ENCODE measurements at regions not wholly inside any gene's neighbourhood (a gene's known extent, or its start where the extent isn't known, plus 50 kb on each side); places are given as distances from the start of the nearest gene placed in this dataset.

DNA sequence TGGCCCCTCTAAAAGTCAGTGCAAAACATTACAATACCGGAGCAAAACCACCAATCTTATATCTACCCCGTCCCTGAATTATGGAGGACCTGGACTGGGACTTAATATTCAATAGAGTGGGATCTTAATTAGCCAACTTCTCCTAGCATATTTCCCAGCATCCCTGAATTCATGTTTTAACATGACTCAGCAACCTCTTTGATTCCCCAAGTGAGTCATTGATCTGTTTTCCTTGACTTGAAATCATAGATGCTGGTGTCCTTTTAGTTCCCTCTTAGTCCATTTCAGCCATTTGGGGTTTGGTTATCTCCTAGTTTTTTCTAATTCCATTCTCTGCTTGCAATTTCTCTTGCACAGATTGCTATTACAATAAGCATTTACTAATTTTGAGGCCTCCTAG lies 677.7 kb upstream of the CELF4 start:
- no peak overlapping the region for H3K4me3 ChIP-seq
- H3K4me1 ChIP-seq = no peaks in the 10 kb centered on the region
- DNase-seq (ENCODE audit: low spot score in 2 of 2) = no peak
- no peaks in the 10 kb centered on the region for H3K36me3 ChIP-seq
- H3K9me3 ChIP-seq = no peaks in the 10 kb centered on the region
- no peaks in the 10 kb centered on the region for H3K27me3 ChIP-seq
- no peak overlapping the region for H3K27ac ChIP-seq
- TF ChIP-seq POLR2AphosphoS5 (IDR thresholded peaks at IDR 0.05) (no peak), POLR2A (IDR thresholded peaks at IDR 0.05) (no peak)
- intact Hi-C loops (cut with DNase I; ENCODE audit: low total_unique reads) = no loop called here

DNA sequence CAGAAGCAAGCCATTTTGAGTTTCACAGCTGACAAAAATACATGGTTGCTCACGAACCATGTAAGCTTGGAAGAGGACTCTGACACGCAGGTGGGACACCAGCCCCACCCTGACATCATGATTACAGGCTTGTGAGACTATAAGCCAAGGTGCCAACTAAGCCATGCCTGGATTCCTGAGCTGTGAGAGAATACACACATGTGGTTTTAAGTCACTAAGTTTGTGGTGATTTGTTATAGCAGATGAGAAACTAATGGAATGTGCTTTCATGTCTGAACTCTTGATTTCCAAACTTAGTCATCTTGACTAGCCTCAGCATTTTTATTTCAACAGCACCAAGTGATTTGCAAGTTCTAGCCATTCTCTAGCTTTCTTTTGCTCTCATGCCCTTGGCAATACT lies 676.1 kb upstream of the CELF4 start:
- H3K4me1 ChIP-seq = no peaks in the 10 kb centered on the region
- TF ChIP-seq POLR2AphosphoS5 (IDR thresholded peaks at IDR 0.05) (no peak), POLR2A (IDR thresholded peaks at IDR 0.05) (no peak)
- TF ChIP-seq, protein P1, sequence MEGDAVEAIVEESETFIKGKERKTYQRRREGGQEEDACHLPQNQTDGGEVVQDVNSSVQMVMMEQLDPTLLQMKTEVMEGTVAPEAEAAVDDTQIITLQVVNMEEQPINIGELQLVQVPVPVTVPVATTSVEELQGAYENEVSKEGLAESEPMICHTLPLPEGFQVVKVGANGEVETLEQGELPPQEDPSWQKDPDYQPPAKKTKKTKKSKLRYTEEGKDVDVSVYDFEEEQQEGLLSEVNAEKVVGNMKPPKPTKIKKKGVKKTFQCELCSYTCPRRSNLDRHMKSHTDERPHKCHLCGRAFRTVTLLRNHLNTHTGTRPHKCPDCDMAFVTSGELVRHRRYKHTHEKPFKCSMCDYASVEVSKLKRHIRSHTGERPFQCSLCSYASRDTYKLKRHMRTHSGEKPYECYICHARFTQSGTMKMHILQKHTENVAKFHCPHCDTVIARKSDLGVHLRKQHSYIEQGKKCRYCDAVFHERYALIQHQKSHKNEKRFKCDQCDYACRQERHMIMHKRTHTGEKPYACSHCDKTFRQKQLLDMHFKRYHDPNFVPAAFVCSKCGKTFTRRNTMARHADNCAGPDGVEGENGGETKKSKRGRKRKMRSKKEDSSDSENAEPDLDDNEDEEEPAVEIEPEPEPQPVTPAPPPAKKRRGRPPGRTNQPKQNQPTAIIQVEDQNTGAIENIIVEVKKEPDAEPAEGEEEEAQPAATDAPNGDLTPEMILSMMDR (IDR thresholded peaks at IDR 0.05) = no peak
- intact Hi-C loops (cut with DNase I; ENCODE audit: low total_unique reads) = no loop called here
- DNase-seq (ENCODE audit: low spot score in 2 of 2) = no peak
- H3K4me3 ChIP-seq = no peak overlapping the region
- no peaks in the 10 kb centered on the region for H3K9me3 ChIP-seq
- no peak overlapping the region for H3K27ac ChIP-seq
- H3K27me3 ChIP-seq = no peaks in the 10 kb centered on the region
- no peaks in the 10 kb centered on the region for H3K36me3 ChIP-seq

DNA sequence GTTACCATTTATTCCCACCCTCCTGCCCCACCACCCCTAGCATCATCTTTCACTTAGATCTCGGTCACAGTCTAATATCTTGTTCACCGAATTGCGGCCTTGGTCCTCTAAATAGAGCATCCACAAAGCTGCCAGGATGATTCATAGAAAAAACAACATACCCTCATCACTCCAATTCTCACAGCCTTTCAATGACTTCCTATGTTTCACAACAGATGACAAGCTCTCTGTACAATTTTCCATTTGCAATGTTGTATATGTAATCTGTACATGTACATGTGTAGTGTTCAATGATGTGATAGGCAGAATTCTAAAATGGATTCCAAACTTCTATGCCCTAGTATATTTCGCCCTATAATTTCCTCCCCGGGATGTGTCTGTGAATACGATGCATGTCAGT lies 675.6 kb upstream of the CELF4 start:
- Histone ChIP-seq H3K27me3 (no peaks in the 10 kb centered on the region), H3K4me3 (no peak overlapping the region), H3K36me3 (no peaks in the 10 kb centered on the region), H3K4me1 (no peaks in the 10 kb centered on the region), H3K27ac (no peak overlapping the region), H3K9me3 (no peaks in the 10 kb centered on the region)
- DNase-seq (ENCODE audit: low spot score in 2 of 2) = no peak
- TF ChIP-seq POLR2AphosphoS5 (IDR thresholded peaks at IDR 0.05) (no peak), POLR2A (IDR thresholded peaks at IDR 0.05) (no peak)
- TF ChIP-seq, protein P1 (IDR thresholded peaks at IDR 0.05) = no peak
- intact Hi-C loops (cut with DNase I; ENCODE audit: low total_unique reads) = no loop called here

DNA sequence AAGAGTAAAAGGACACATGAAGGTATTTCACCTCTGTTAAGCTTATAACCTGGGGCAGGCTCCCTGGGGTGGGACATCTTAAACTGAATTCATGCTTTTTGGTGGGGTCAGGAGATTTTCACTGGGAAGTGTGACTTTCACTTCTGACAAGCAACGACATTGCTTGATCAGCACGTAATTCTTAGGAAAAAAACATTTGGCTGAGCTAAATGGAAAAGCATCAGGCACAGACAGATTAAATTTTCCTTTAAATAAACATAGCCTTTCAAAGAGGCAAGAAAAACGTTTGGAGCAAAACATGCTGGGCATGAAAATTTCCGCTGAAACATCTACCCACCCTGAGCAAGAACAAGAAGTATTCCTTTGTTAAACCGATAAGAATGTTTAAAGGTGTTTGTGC lies 674.0 kb upstream of the CELF4 start:
- intact Hi-C loops (cut with DNase I; ENCODE audit: low total_unique reads) = no loop called here
- Histone ChIP-seq H3K9me3 (no peaks in the 10 kb centered on the region), H3K27me3 (no peaks in the 10 kb centered on the region), H3K36me3 (no peaks in the 10 kb centered on the region), H3K4me1 (no peaks in the 10 kb centered on the region), H3K4me3 (no peak overlapping the region), H3K27ac (no peak overlapping the region)
- no peak for TF ChIP-seq POLR2A (IDR thresholded peaks at IDR 0.05)
- TF ChIP-seq, protein P1 (IDR thresholded peaks at IDR 0.05) = no peak
- no peak for TF ChIP-seq POLR2AphosphoS5 (IDR thresholded peaks at IDR 0.05)
- no peak for DNase-seq (ENCODE audit: low spot score in 2 of 2)

DNA sequence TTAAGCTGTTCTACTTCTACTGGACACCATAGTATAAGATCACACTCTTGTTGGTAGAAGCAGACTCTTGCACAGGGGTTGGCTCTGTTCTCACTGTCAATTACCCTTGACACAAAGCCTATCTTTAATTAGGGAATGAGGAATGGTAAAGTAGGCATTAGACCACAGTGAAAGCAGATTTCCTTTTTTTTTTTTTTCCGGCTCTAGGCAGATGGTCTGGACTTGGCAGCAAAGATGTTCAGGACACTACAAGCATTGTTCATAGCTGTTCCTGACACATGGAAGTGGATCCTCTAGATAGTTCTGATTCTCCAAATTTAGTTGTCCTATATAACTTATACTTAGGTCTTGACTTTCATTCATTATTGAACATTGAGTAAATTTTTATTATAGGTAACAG lies 672.2 kb upstream of the CELF4 start:
- no peak overlapping the region for H3K27ac ChIP-seq
- DNase-seq (ENCODE audit: low spot score in 2 of 2) = no peak
- H3K4me3 ChIP-seq = no peak overlapping the region
- intact Hi-C loops (cut with DNase I; ENCODE audit: low total_unique reads) = no loop called here
- TF ChIP-seq, protein P1 (IDR thresholded peaks at IDR 0.05) = no peak
- no peak for TF ChIP-seq POLR2A (IDR thresholded peaks at IDR 0.05)
- no peak for TF ChIP-seq POLR2AphosphoS5 (IDR thresholded peaks at IDR 0.05)
- H3K27me3 ChIP-seq = no peaks in the 10 kb centered on the region
- H3K4me1 ChIP-seq = no peaks in the 10 kb centered on the region
- no peaks in the 10 kb centered on the region for H3K9me3 ChIP-seq
- no peaks in the 10 kb centered on the region for H3K36me3 ChIP-seq

DNA sequence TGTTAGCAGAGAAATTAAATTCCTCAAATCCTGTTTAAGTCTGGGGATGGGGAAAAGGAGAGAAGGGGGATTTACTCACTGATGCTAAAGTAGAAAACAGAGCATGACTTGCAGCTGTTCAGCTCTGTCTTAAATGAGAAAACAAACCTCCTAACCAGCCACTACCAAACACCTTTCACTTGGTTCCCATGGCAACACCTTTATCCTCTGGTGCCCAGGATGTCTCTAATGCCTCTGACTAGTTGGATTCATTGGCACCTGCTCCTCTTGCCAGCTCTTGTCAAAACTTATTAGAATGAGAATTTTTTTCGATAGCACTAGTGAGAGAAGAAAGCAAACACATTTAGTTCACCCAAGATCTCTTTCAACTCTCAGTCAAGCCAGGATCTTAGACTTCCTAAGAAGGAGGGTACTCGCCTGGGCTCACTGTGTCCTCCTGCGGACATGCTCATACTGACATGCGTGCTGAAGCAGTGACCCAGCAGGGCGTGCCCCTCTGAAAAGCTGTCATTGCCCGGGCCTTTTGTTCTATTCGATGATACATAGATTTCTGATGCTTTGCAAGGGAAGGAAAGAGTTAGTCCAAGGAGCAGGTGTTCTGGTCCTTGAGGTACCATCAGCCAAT lies 656.0 kb upstream of the CELF4 start:
- no peak overlapping the region for H3K27ac ChIP-seq
- intact Hi-C loops (cut with DNase I; ENCODE audit: low total_unique reads) = no loop called here
- no peaks in the 10 kb centered on the region for H3K27me3 ChIP-seq
- no peaks in the 10 kb centered on the region for H3K36me3 ChIP-seq
- TF ChIP-seq, protein P1 (IDR thresholded peaks at IDR 0.05) = no peak
- TF ChIP-seq POLR2A (IDR thresholded peaks at IDR 0.05) = no peak
- H3K4me3 ChIP-seq = no peak overlapping the region
- no peaks in the 10 kb centered on the region for H3K4me1 ChIP-seq
- no peaks in the 10 kb centered on the region for H3K9me3 ChIP-seq
- DNase-seq (ENCODE audit: low spot score in 2 of 2) = no peak
